ENCODE measurements at regions not wholly inside any gene's neighbourhood (a gene's known extent, or its start where the extent isn't known, plus 50 kb on each side); places are given as distances from the start of the nearest gene placed in this dataset.

- no peaks in the 10 kb centered on the region for H3K4me1 ChIP-seq
- no peaks in the 10 kb centered on the region for H3K27me3 ChIP-seq
- DNase-seq (no peak), ATAC-seq (no peak)
- no peaks in the 10 kb centered on the region for H3K9me3 ChIP-seq
- TF ChIP-seq POLR2A (IDR thresholded peaks at IDR 0.05) (no peak), CTCF (IDR thresholded peaks at IDR 0.05) (no peak)
- 69% methylated on average over 3 of the region's 4 CpGs for WGBS (ENCODE audit: insufficient coverage, low coverage, low lambda C conversion rate, missing lambda C conversion rate)
- no peaks in the 10 kb centered on the region for H3K36me3 ChIP-seq
- intact Hi-C loops (cut with DNase I): loop anchor here in 1 of 2 donors (10.0 kb wide), 1 partner anchor 46 kb away; no protein-coding TSS in a partner anchor
- no peak overlapping the region for H3K27ac ChIP-seq
- H3K4me3 ChIP-seq: no peak overlapping the region
These were observed 78.4 kb upstream of the TMEM252 start for GRCh38 chr9:68619072-68619471.

- Histone ChIP-seq H3K36me3 (no peaks in the 10 kb centered on the region), H3K27ac (no peak overlapping the region), H3K9me3 (no peaks in the 10 kb centered on the region), H3K27me3 (no peaks in the 10 kb centered on the region), H3K4me3 (no peak overlapping the region), H3K4me1 (no peaks in the 10 kb centered on the region)
- DNase-seq (no peak), ATAC-seq (no peak)
- TF ChIP-seq POLR2A (IDR thresholded peaks at IDR 0.05): no peak
- no peak for TF ChIP-seq CTCF (IDR thresholded peaks at IDR 0.05)
- intact Hi-C loops (cut with DNase I): loop anchor here in 1 of 2 donors (10.0 kb wide), 1 partner anchor 45 kb away; no protein-coding TSS in a partner anchor
- WGBS (ENCODE audit: insufficient coverage, low coverage, low lambda C conversion rate, missing lambda C conversion rate): 18% methylated on average over 1 of the region's 1 CpG
These were observed 79.0 kb upstream of the TMEM252 start for GRCh38 chr9:68619636-68620035.

- no peak for ATAC-seq
- DNase-seq: no peak
- 36% methylated on average over 5 of the region's 5 CpGs for WGBS (ENCODE audit: insufficient coverage, low coverage, low lambda C conversion rate, missing lambda C conversion rate)
These were observed 79.5 kb upstream of the PIP5K1B start for GRCh38 chr9:68625559-68625958.

GRCh38 chr9:68626526-68626925, 78.5 kb upstream of the PIP5K1B start:
- Histone ChIP-seq H3K4me1 (no peaks in the 10 kb centered on the region), H3K27me3 (no peaks in the 10 kb centered on the region), H3K36me3 (no peaks in the 10 kb centered on the region), H3K9me3 (no peaks in the 10 kb centered on the region), H3K4me3 (no peak overlapping the region), H3K27ac (no peak overlapping the region)
- DNase-seq (no peak), ATAC-seq (no peak)
- TF ChIP-seq CTCF (IDR thresholded peaks at IDR 0.05) (no peak), POLR2A (IDR thresholded peaks at IDR 0.05) (no peak)
- intact Hi-C loops (cut with DNase I): no loop called here
- 72% methylated on average over 2 of the region's 2 CpGs for WGBS (ENCODE audit: insufficient coverage, low coverage, low lambda C conversion rate, missing lambda C conversion rate)

More at GRCh38 chr9:68625559-68625958, 79.5 kb upstream of the PIP5K1B start:
- Histone ChIP-seq H3K27ac (no peak overlapping the region), H3K9me3 (no peaks in the 10 kb centered on the region), H3K4me3 (no peak overlapping the region), H3K36me3 (no peaks in the 10 kb centered on the region), H3K4me1 (no peaks in the 10 kb centered on the region), H3K27me3 (no peaks in the 10 kb centered on the region)
- TF ChIP-seq POLR2A (IDR thresholded peaks at IDR 0.05) (no peak), CTCF (IDR thresholded peaks at IDR 0.05) (no peak)
- intact Hi-C loops (cut with DNase I): no loop called here

GRCh38 chr9:68627104-68627503, 77.9 kb upstream of the PIP5K1B start:
- Histone ChIP-seq H3K27me3 (no peaks in the 10 kb centered on the region), H3K9me3 (no peaks in the 10 kb centered on the region), H3K4me3 (no peak overlapping the region), H3K36me3 (no peaks in the 10 kb centered on the region), H3K27ac (no peak overlapping the region), H3K4me1 (no peaks in the 10 kb centered on the region)
- WGBS (ENCODE audit: insufficient coverage, low coverage, low lambda C conversion rate, missing lambda C conversion rate): 83% methylated on average over 3 of the region's 3 CpGs
- DNase-seq (no peak), ATAC-seq (no peak)
- TF ChIP-seq POLR2A (IDR thresholded peaks at IDR 0.05) (no peak), CTCF (IDR thresholded peaks at IDR 0.05) (no peak)
- intact Hi-C loops (cut with DNase I): no loop called here
